Calu3 (cell line): ENCODE measurements at regions not wholly inside any gene's neighbourhood (a gene's known extent, or its start where the extent isn't known, plus 50 kb on each side); places are given as distances from the start of the nearest gene placed in this dataset.

ENCODE experiments used
- BruUV-seq: library from RNA; stranded (reverse); fragments of 400-500 nt; replicated peaks from 2 replicates; lab custom pipeline; 2021; lab: Mats Ljungman, UMichigan
- CTCF ChIA-PET: fragments of 300-600 bp; sonication (Branson Sonifier 250); formaldehyde crosslinking; loops from one replicate; lab custom pipeline; 2022; ENCODE audit warnings: antibody characterized with exemption; lab: Charles Lee
- DNase-seq: peaks from one replicate; pipeline ENCODE4 v3.0.0; 2022
- H3K27ac Mint-ChIP-seq: one replicate; pipeline ENCODE4 v1.8.0; 2022; ENCODE audit warnings: mixed read lengths; ENCODE audit not compliant: unreplicated experiment
- H3K27me3 Mint-ChIP-seq: one replicate; pipeline ENCODE4 v1.8.0; 2022; ENCODE audit warnings: mixed read lengths; ENCODE audit not compliant: unreplicated experiment
- H3K36me3 Mint-ChIP-seq: one replicate; pipeline ENCODE4 v1.8.0; 2022; ENCODE audit warnings: mild to moderate bottlenecking, moderate library complexity, mixed read lengths; ENCODE audit not compliant: insufficient read depth, unreplicated experiment
- H3K4me1 Mint-ChIP-seq: one replicate; pipeline ENCODE4 v1.8.0; 2022; ENCODE audit warnings: mild to moderate bottlenecking, low read depth, mixed read lengths; ENCODE audit not compliant: unreplicated experiment
- H3K4me3 Mint-ChIP-seq: one replicate; pipeline ENCODE4 v1.8.0; 2022; ENCODE audit warnings: mild to moderate bottlenecking, low read depth, moderate library complexity, mixed read lengths; ENCODE audit not compliant: unreplicated experiment
- H3K9me3 Mint-ChIP-seq: one replicate; pipeline ENCODE4 v1.8.0; 2022; ENCODE audit warnings: low read depth, mixed read lengths; ENCODE audit not compliant: unreplicated experiment
- CTCF ChIP-seq: fragments of 200-600 bp; IDR thresholded peaks from one replicate; pipeline ENCODE4 v1.8.0; 2022; ENCODE audit warnings: antibody characterized with exemption; ENCODE audit not compliant: unreplicated experiment
- intact Hi-C: fragments of 100-400 bp; cut with micrococcal nuclease; formaldehyde crosslinking; loops from one replicate; pipeline ENCODE4 v1.10.0; 2022; ENCODE audit not compliant: unreplicated experiment

GRCh38 chr5:179472641-179473040, 77.7 kb upstream of the RUFY1 start:
- Mint-ChIP-seq H3K9me3 (peaks cover 6% of the 10 kb centered on the region), H3K4me3 (no peak overlapping the region), H3K4me1 (no peaks in the 10 kb centered on the region), H3K36me3 (no peaks in the 10 kb centered on the region), H3K27me3 (no peaks in the 10 kb centered on the region), H3K27ac (no peak overlapping the region)
- TF ChIP-seq CTCF: no peak
- intact Hi-C loops: no loop called here
- CTCF ChIA-PET: no interaction called here
- no peak for DNase-seq
- BruUV-seq: no TSS peak

- H3K27me3 Mint-ChIP-seq: no peaks in the 10 kb centered on the region
- no peaks in the 10 kb centered on the region for H3K36me3 Mint-ChIP-seq
- H3K4me3 Mint-ChIP-seq: no peak overlapping the region
- no TSS peak for BruUV-seq
- no peak for TF ChIP-seq CTCF
- intact Hi-C loops: no loop called here
- no peak for DNase-seq
- peaks cover 9% of the 10 kb centered on the region for H3K9me3 Mint-ChIP-seq
- no peak overlapping the region for H3K27ac Mint-ChIP-seq
- CTCF ChIA-PET: no interaction called here
- no peaks in the 10 kb centered on the region for H3K4me1 Mint-ChIP-seq
Observed at GRCh38 chr5:179472174-179472573, 78.2 kb upstream of the RUFY1 start.

- no peak overlapping the region for H3K4me3 Mint-ChIP-seq
- BruUV-seq: no TSS peak
- no peak for DNase-seq
- no peaks in the 10 kb centered on the region for H3K36me3 Mint-ChIP-seq
- CTCF ChIA-PET: no interaction called here
- H3K9me3 Mint-ChIP-seq: peaks cover 10% of the 10 kb centered on the region
- no peaks in the 10 kb centered on the region for H3K4me1 Mint-ChIP-seq
- H3K27ac Mint-ChIP-seq: no peak overlapping the region
- intact Hi-C loops: no loop called here
- no peaks in the 10 kb centered on the region for H3K27me3 Mint-ChIP-seq
- TF ChIP-seq CTCF: no peak
Observed at GRCh38 chr5:179470201-179470600, 80.2 kb upstream of the RUFY1 start.

- Mint-ChIP-seq H3K4me1 (no peaks in the 10 kb centered on the region), H3K9me3 (peaks cover 7% of the 10 kb centered on the region), H3K4me3 (no peak overlapping the region), H3K27me3 (no peaks in the 10 kb centered on the region), H3K27ac (no peak overlapping the region), H3K36me3 (no peaks in the 10 kb centered on the region)
- intact Hi-C loops: no loop called here
- CTCF ChIA-PET: no interaction called here
- BruUV-seq: no TSS peak
- no peak for DNase-seq
- no peak for TF ChIP-seq CTCF
Observed at GRCh38 chr5:179468696-179469095, 81.7 kb upstream of the RUFY1 start.
